HG03025 (cell line): ENCODE measurements at regions not wholly inside any gene's neighbourhood (a gene's known extent, or its start where the extent isn't known, plus 50 kb on each side); places are given as distances from the start of the nearest gene placed in this dataset.
"Not testable (repeated sequence)": the region's sequence is repeated elsewhere in the genome, so short reads cannot be mapped to it uniquely, and the experiment has no call there.

Experiments
- ATAC-seq: cut with Tn5 transposase; IDR thresholded peaks from one replicate; pipeline ENCODE4 v1.9.1; 2021; ENCODE audit warnings: mild to moderate bottlenecking, moderate library complexity; ENCODE audit not compliant: unreplicated experiment, low FRiP score

- no peak for ATAC-seq
Observed at GRCh38 chr3:66836363-66837152, 161.5 kb upstream of the KBTBD8 start.

- ATAC-seq: no peak
Observed at GRCh38 chr3:66838704-66839103, 159.4 kb upstream of the KBTBD8 start.

DNA sequence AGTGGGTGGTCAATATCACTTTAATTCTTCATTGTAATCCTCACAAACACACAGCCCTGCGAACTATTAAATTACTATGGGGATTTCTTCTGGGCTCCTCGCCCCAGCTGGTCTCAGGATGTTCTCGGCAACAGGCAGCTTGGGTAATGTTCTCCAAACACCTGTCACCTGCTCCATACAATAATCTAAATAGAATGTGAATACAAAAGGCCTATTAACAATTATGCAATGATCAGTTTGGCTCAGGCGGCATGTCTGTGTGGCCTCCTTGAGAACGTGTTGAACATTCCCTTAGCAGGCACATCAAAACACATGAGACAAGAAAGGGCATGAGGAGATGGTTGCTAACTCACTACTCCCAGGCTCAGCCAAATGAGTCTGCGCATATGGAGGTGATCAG is 158.6 kb upstream of the KBTBD8 start:
- ATAC-seq: no peak

DNA sequence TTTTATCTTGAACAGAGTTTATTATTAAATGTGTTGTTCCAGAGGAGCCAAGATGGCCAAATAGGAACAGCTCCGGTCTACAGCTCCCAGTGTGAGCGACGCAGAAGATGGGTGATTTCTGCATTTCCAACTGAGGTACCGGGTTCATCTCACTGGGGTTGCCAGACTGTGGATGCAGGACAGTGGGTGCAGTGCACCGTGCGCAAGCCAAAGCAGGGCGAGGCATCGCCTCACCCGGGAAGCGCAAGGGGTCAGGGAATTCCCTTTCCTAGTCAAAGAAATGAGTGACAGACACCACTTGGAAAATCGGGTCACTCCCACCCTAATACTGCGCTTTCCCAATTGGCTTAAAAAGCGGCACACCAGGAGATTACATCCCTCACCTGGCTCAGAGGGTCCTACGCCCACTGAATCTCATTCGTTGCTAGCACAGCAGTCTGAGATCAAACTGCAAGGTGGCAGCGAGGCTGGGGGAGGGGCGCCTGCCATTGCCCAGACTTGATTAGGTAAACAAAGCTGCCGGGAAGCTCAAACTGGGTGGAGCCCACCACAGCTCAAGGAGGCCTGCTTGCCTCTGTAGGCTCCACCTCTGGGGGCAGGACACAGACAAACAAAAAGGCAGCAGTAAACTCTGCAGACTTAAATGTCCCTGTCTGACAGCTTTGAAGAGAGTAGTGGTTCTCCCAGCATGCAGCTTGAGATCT is 155.2 kb upstream of the KBTBD8 start:
- ATAC-seq: not testable (repeated sequence)

- ATAC-seq: no peak
Observed at GRCh38 chr3:66851894-66852613, 146.1 kb upstream of the KBTBD8 start.

- no peak for ATAC-seq
Observed at GRCh38 chr3:66854601-66855151, 143.4 kb upstream of the KBTBD8 start.

- peak; percentile 94 for ATAC-seq
Observed at GRCh38 chr3:66856533-66856932, 141.6 kb upstream of the KBTBD8 start.

DNA sequence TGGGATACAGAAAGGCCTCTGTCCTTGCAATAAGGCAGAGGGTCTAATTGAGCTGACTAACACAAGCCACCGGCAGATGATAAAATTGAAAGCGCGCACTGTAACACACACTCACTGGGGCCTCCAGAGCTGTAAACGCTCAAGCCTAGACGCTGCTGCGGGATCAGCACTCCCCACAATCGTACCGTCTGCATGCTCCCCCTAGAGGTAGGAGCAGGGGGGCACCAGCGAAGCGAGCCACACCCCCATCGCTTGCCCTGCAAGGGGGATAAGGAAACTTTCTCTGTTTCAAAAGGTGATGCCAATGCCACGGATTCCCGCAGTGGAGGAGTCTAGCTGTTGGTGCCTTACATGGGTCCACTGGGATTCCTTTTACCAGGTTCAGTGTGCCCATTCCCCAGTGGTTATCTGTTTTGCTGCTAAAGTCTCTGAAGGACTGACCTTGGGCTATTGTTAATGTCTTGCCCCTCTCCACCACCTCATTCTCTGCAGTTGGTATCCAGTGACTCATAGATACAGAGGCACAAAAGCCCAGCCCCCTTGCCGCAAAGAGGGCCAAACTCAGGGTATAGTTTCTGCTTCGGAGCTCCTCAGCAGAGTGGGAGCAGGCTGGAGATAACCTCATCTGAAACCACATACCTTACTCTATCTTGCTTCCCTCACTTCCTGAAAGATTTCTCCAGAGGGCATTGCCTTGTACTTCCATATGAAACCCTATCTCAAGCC is 139.3 kb upstream of the KBTBD8 start:
- ATAC-seq: no peak

DNA sequence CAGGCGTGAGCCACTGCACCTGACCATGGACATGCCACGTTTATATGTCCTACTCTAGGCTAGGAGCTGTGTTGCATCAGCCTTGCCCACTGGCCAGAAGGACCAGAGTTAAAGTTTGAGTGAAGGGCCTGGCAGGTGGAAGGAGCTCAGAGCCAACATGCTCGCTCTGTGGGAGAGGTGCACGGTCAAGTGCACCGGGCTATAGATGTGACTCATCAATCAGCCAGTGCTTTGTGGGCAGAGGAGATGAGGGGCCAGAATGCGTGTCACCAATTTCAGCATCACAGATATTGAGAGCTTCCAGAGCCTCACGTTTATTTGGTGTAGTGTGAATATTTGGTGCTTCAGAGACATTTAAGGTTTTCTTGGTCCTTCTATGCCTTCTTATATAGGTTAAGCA is 137.3 kb upstream of the KBTBD8 start:
- ATAC-seq: no peak

DNA sequence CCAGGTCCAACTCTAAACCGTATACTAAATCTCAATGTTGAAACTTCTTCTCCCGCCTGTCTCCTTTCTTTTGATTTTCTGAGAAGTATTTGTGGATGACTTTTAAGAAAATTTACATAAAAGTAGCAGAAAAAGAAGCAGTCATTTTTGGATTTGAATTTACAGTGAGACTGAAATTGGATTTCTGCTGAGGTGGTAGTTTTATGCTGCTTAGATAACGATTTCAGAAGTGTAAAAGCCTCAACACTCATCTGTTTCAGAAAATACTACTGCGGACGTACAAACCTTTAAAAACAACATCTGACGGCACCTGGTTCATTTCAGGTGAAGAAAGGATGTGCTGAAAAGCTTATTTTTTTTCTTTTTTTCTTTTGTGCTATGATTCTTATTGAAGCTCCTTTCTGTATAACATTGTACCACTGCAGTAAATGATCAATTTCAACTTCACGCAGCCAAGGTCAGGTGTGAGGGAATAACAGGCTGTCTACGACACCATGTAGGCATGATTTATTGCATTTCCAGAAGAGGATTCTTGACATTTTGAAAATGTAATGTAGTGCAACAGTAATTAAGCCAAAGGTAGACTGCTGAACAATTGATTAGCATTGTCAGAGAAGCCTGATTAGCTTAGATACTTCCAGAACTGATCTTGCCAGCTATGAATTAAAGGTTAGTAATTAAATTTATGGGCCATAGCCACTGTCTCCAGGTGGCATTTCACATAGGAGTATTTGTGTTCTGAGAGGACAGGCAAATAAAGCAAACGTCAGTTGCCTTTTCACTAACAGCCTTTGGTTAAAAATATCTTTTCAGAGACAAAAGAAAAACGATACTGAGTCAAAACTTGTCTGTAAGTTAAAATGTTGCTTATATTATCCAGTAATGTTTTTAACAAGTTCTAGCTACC is 134.6 kb upstream of the KBTBD8 start:
- ATAC-seq: no peak

DNA sequence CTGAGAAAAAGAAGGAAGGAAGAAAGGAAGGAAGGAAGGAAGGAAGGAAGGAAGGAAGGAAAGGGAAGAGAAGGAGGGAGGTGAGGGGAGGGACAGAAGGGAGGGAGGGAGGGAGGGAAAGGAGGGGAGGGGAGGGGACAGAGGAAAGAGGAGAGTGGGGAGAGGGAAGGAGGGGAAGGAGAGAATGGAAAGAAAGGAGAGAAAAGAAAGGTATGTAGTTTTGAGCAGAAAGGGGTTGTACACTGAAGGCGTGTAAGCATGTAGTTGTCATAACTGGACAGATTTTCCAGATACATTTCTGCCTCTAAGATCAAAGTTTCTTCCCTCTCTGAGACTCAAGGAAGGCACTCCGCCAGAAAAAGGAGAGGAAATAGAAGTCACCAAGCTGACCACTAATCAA is 113.4 kb upstream of the KBTBD8 start:
- ATAC-seq: no peak

DNA sequence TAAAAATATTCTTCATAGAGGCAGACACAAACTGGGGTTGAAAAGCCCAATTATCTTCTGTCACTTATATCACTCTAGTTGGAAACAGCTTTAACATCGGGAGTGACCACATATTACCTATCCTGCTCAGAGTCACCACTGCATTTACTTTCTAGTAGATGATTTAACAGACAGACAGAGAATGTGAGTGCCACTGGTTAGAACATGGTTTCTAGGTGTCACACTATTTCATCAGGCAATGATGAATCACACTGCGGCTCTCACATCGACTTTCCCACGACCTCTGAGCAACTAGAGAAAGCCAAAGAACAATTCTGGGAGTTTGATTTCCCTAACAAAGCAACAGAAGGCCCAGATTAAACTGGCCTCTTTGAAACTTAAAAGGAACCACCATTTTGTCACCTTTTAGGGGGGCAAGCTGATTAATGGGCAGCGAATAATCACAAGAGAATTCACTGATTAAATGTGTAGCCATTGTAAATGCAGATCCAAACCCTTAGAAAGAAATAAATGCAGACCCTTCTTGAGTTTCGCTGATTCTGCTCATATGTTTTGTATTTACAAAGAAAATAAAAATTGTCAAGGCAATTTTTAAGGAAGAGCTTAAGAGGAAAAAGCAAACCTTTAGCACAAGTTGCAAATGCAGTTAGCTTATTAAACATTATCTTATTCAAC is 112.6 kb upstream of the KBTBD8 start:
- ATAC-seq: no peak

DNA sequence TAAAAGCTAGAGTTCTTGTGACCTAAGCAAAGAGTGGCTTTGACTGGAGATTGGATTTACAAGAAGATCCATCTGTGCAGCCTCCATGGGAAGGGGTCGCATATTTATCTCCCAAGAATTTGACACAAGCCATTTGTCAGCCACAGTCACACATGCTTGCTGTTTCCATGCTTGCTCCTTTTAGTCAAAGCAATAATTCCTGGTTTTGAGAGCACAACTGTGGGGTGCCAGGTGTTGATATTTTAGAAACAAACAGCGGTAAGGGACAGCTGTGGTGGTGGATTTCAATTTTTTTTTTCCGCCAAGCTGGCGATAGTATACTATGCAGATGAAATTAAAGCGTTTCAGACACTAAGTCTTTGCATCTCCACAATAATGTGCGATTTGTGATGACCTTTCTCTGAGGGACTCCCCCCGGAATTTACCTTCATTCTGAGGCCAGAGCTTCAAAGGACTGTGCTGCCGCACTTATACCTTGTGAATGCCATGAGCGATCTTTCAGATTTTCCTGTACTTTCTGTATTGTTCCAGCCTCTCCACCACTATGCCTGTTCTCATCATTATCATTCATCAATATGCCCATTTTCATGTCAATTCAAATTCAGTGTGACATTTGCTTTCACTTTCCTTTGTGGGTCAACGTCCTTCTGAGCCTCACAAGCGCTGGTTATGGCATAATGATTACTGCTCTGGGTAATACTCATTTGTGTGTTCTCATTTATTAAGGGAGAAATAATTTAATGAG is 108.2 kb upstream of the KBTBD8 start:
- ATAC-seq: no peak

GRCh38 chr3:66898155-66898554 is 100.0 kb upstream of the KBTBD8 start:
- no peak for ATAC-seq

GRCh38 chr3:66904336-66904735 is 93.8 kb upstream of the KBTBD8 start:
- no peak for ATAC-seq

GRCh38 chr3:66904831-66905493 is 93.1 kb upstream of the KBTBD8 start:
- no peak for ATAC-seq

- no peak for ATAC-seq
Observed at GRCh38 chr3:66907136-66907535, 91.0 kb upstream of the KBTBD8 start.
